HFF-Myc (cell line): ENCODE measurements at regions not wholly inside any gene's neighbourhood (a gene's known extent, or its start where the extent isn't known, plus 50 kb on each side); places are given as distances from the start of the nearest gene placed in this dataset.

ENCODE experiments used
- DNase-seq: peaks from one replicate; pipeline ENCODE4 v3.0.0-alpha.2; 2011; ENCODE audit warnings: low read depth; ENCODE audit errors: extremely low read depth
- H3K4me3 ChIP-seq: replicated peaks from 2 replicates; pipeline ENCODE4 v1.5.1; 2011; ENCODE audit warnings: low read depth, mild to moderate bottlenecking, control low read depth, low read length
- TF ChIP-seq, protein P1 (sequence below): IDR thresholded peaks from 2 replicates; pipeline ENCODE4 v1.5.1; 2012; ENCODE audit warnings: mild to moderate bottlenecking, low read depth, low read length, control low read depth; ENCODE audit errors: missing control alignments

DNA sequence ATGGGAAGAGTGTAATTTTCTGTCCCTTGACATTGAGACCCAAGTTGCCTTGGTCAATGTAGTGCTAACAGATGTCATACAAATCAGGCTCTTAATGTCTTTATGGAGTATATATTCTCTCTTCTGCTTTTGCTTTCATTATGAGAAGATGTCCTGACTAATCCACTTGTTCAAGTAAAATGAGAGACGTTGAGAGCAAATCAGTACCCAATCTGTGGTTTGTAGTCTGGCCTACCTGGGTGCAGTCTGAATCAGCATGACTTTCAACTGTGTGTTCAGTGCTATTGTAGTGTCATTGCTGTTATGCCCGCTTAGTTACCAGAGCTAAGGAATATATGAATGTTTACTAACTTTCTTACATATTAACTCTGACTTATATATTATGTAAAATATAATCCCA, 612.4 kb downstream of the ANKRD7 start:
- TF ChIP-seq, protein P1, sequence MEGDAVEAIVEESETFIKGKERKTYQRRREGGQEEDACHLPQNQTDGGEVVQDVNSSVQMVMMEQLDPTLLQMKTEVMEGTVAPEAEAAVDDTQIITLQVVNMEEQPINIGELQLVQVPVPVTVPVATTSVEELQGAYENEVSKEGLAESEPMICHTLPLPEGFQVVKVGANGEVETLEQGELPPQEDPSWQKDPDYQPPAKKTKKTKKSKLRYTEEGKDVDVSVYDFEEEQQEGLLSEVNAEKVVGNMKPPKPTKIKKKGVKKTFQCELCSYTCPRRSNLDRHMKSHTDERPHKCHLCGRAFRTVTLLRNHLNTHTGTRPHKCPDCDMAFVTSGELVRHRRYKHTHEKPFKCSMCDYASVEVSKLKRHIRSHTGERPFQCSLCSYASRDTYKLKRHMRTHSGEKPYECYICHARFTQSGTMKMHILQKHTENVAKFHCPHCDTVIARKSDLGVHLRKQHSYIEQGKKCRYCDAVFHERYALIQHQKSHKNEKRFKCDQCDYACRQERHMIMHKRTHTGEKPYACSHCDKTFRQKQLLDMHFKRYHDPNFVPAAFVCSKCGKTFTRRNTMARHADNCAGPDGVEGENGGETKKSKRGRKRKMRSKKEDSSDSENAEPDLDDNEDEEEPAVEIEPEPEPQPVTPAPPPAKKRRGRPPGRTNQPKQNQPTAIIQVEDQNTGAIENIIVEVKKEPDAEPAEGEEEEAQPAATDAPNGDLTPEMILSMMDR = no peak
- DNase-seq = no peak
- no peak overlapping the region for H3K4me3 ChIP-seq

DNA sequence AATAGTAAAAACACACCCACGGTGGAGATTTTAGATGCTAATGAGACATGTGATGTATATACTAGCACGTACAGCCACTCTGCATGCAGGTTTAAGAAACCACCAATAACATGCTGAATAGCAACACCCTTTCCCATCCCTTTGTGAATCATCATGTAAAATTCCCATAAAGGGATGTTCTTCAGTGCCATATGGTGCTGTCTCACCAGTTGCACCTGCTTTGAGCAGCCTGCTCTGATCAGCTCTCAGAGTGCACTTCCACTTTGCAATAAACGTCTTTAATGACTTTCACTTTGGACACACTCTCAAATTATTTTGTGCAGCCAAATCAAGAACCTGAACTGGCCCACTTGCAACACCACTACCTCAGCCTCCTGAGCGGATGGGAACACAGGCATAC, 615.0 kb downstream of the ANKRD7 start:
- TF ChIP-seq, protein P1 = no peak
- DNase-seq = no peak
- H3K4me3 ChIP-seq = no peak overlapping the region

DNA sequence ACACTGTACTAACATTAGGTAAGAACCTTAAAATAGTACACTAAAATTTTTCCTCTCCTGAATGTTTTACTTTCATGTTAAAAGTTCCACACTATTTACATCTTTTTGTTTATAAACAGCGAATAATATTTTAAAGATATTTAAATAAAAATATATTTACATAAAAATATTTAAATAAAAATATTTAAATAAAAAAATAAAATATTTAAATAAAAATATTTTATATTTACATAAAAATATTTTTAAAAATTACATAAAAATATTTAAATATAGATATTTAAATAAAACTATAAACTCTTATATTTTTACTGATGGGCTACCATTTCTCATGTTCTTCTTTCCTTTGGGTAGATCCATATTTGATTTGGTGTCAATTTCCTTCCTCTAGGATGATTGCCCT, 619.0 kb downstream of the ANKRD7 start:
- no peak overlapping the region for H3K4me3 ChIP-seq
- no peak for DNase-seq
- TF ChIP-seq, protein P1 = no peak

DNA sequence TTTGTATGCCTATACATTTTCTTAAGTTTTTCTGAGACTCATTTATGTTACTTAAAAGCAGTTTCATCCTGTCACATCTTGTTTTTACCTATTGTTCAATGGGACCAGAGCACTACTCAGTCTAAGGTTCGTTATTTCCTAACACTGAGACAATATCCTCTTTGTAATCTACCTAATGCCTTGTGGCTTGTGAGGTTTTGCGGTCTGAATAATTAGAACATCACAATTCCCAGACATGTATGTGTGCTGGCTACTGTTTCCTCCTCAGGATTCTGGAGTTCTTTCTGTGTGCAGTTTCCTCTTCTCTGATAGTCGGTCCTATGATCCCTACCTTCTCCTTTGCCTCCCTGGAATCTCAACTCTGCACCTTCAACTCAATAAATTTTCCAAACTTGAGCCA, 620.2 kb downstream of the ANKRD7 start:
- DNase-seq = no peak
- no peak overlapping the region for H3K4me3 ChIP-seq
- TF ChIP-seq, protein P1 = no peak

DNA sequence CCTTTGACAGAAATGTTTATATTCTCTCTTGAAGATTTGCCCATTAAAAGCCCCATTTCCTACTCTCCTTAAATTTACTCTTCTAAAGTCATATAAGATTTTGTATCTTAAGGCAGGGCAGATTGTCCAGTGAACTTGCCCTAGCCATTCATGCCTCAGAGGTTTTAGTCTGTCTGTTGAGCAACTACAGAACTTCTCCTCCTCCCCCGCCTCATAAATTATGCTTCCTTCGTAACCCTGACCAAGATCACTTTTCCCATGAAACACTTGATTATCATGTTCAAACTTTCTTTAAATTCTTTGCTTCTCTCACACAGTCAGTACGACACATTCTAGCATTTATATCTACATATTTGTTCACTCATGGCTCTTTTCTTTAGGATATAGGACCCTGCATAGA, 621.3 kb downstream of the ANKRD7 start:
- DNase-seq = no peak
- TF ChIP-seq, protein P1 = no peak
- no peak overlapping the region for H3K4me3 ChIP-seq

DNA sequence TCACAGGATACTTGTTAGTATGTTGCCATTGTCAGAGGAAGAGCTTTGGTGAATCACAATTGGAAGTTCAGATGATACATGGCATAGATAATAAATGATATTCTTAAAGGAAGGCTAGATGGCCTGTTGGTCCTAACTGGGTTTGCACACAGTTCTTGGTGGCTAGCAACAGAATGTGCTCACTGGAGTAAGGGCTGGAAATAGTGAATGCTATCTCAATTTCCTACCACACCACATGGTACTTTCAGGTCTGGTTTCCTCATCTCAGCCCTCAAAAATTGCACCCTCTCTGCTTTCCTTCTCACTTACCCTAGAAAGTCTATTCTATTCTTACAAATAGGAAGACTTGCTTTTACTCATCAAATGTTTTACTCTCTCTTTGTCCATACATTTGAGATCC, 622.5 kb downstream of the ANKRD7 start:
- H3K4me3 ChIP-seq = no peak overlapping the region
- DNase-seq = no peak
- TF ChIP-seq, protein P1 = no peak

DNA sequence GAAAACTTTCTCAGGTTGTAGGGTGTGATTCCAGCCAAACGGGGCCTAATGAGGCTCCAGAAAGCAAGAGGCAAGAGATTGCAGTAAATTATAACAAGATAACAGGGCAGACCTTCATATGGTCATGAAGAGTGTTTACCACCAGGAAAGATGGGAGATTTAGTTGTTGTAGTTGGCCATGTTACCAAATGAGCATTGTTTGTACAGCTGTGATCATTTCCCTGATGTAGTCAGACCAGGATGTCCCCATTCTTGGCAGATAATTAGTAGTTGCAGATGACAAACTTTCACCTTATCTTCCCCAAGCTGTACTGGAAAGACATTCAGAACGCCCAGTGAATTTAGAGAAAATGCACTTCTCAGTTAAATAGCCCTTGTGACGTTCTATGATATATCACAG, 630.8 kb downstream of the ANKRD7 start:
- no peak for DNase-seq
- TF ChIP-seq, protein P1 = no peak

More for the DNA sequence above, 630.8 kb downstream of the ANKRD7 start:
- no peak overlapping the region for H3K4me3 ChIP-seq
